ENCODE measurements at regions not wholly inside any gene's neighbourhood (a gene's known extent, or its start where the extent isn't known, plus 50 kb on each side); places are given as distances from the start of the nearest gene placed in this dataset. TPM values are rescaled to one million over a fixed set of nuclear protein-coding genes. Genes with fewer than 3 reads are reported as not detected.

- DNase-seq (ENCODE audit: low read depth): no peak
Observed at GRCh38 chr2:143824791-143825190, 695.1 kb downstream of the ZEB2 start.

GRCh38 chr2:143823876-143824275, 694.7 kb downstream of the ARHGAP15 start:
- DNase-seq (ENCODE audit: low read depth): no peak

GRCh38 chr2:143823296-143823695, 694.1 kb downstream of the ARHGAP15 start:
- no peak for DNase-seq (ENCODE audit: low read depth)

- DNase-seq (ENCODE audit: low read depth): no peak
Observed at GRCh38 chr2:143822736-143823135, 693.5 kb downstream of the ARHGAP15 start.

GRCh38 chr2:143819764-143820163, 690.5 kb downstream of the ARHGAP15 start:
- DNase-seq (ENCODE audit: low read depth): no peak

GRCh38 chr2:143819190-143819735, 690.0 kb downstream of the ARHGAP15 start:
- DNase-seq (ENCODE audit: low read depth): no peak

Small RNA genes lying in the stretch of these regions (small RNA-seq; reads per million reads assigned to genes)
- not detected for gene RF00019
